Daoy (cell line): ENCODE measurements at regions not wholly inside any gene's neighbourhood (a gene's known extent, or its start where the extent isn't known, plus 50 kb on each side); places are given as distances from the start of the nearest gene placed in this dataset.
"Not testable (repeated sequence)": the region's sequence is repeated elsewhere in the genome, so short reads cannot be mapped to it uniquely, and the experiment has no call there.

Experiments
- DNase-seq: peaks from one replicate; pipeline ENCODE4 v3.0.0-alpha.2; 2015; ENCODE audit warnings: low read depth

- no peak for DNase-seq
Measured at GRCh38 chr11:103805688-103806009, 230.8 kb upstream of the DDI1 start.

GRCh38 chr11:103806130-103806895 is 230.1 kb upstream of the DDI1 start:
- DNase-seq, result no peak

GRCh38 chr11:103807806-103808205 is 228.6 kb upstream of the DDI1 start:
- DNase-seq, result no peak

- DNase-seq, result no peak
Measured at GRCh38 chr11:103808252-103808651, 228.2 kb upstream of the DDI1 start.

GRCh38 chr11:103811870-103812455 is 224.5 kb upstream of the DDI1 start:
- no peak for DNase-seq

- DNase-seq, result no peak
Measured at GRCh38 chr11:103812680-103813079, 223.8 kb upstream of the DDI1 start.

- not testable (repeated sequence) for DNase-seq
Measured at GRCh38 chr11:103820345-103820744, 216.1 kb upstream of the DDI1 start.

- no peak for DNase-seq
Measured at GRCh38 chr11:103824116-103824515, 212.3 kb upstream of the DDI1 start.

GRCh38 chr11:103825469-103825868 is 211.0 kb upstream of the DDI1 start:
- DNase-seq, result no peak

- DNase-seq, result no peak
Measured at GRCh38 chr11:103826856-103827255, 209.6 kb upstream of the DDI1 start.

GRCh38 chr11:103829596-103829995 is 206.8 kb upstream of the DDI1 start:
- no peak for DNase-seq

GRCh38 chr11:103830205-103830604 is 206.2 kb upstream of the DDI1 start:
- DNase-seq, result no peak

- DNase-seq, result no peak
Measured at GRCh38 chr11:103832762-103833161, 203.7 kb upstream of the DDI1 start.

GRCh38 chr11:103842191-103842590 is 194.2 kb upstream of the DDI1 start:
- no peak for DNase-seq

- DNase-seq, result no peak
Measured at GRCh38 chr11:103842795-103843194, 193.6 kb upstream of the DDI1 start.

GRCh38 chr11:103844327-103845215 is 191.9 kb upstream of the DDI1 start:
- no peak for DNase-seq

- no peak for DNase-seq
Measured at GRCh38 chr11:103845331-103845730, 191.1 kb upstream of the DDI1 start.

GRCh38 chr11:103848686-103849085 is 187.8 kb upstream of the DDI1 start:
- no peak for DNase-seq

GRCh38 chr11:103849366-103849765 is 187.1 kb upstream of the DDI1 start:
- no peak for DNase-seq

- DNase-seq, result no peak
Measured at GRCh38 chr11:103850419-103851165, 185.8 kb upstream of the DDI1 start.

- DNase-seq, result no peak
Measured at GRCh38 chr11:103851166-103851651, 185.2 kb upstream of the DDI1 start.
